C4-2B (cell line): ENCODE measurements at regions not wholly inside any gene's neighbourhood (a gene's known extent, or its start where the extent isn't known, plus 50 kb on each side); places are given as distances from the start of the nearest gene placed in this dataset.

Source experiments
- H3K27ac ChIP-seq: fragments of 450-650 bp; 2 replicates; pipeline ENCODE4 v1.5.1; 2017
- CTCF ChIP-seq: fragments of 450-650 bp; conservative IDR thresholded peaks from 2 replicates; pipeline ENCODE4 v1.5.1; 2017; ENCODE audit warnings: mild to moderate bottlenecking
- ZFX ChIP-seq: fragments of 450-650 bp; IDR thresholded peaks from 2 replicates; pipeline ENCODE4 v1.6.1; 2017

GRCh38 chr4:26093551-26093950, 179.5 kb downstream of the SMIM20 start:
- H3K27ac ChIP-seq: no peak overlapping the region
- TF ChIP-seq ZFX: no peak
- no peak for TF ChIP-seq CTCF

GRCh38 chr4:26094076-26094475, 180.1 kb downstream of the SMIM20 start:
- H3K27ac ChIP-seq: no peak overlapping the region
- TF ChIP-seq CTCF (no peak), ZFX (no peak)

- no peak for TF ChIP-seq ZFX
- no peak for TF ChIP-seq CTCF
- no peak overlapping the region for H3K27ac ChIP-seq
Measured at GRCh38 chr4:26094911-26095310, 180.9 kb downstream of the SMIM20 start.

GRCh38 chr4:26099967-26100366, 185.9 kb downstream of the SMIM20 start:
- TF ChIP-seq ZFX: no peak
- no peak for TF ChIP-seq CTCF
- H3K27ac ChIP-seq: no peak overlapping the region

GRCh38 chr4:26101011-26101410, 187.0 kb downstream of the SMIM20 start:
- no peak for TF ChIP-seq CTCF
- TF ChIP-seq ZFX: no peak
- no peak overlapping the region for H3K27ac ChIP-seq

- H3K27ac ChIP-seq: no peak overlapping the region
- TF ChIP-seq CTCF (no peak), ZFX (no peak)
Measured at GRCh38 chr4:26104056-26104685, 190.2 kb downstream of the SMIM20 start.

- no peak overlapping the region for H3K27ac ChIP-seq
- TF ChIP-seq ZFX (no peak), CTCF (no peak)
Measured at GRCh38 chr4:26105337-26105736, 191.3 kb downstream of the SMIM20 start.
